CD4-positive, CD25-positive, alpha-beta regulatory T cell (primary cell): ENCODE measurements at regions not wholly inside any gene's neighbourhood (a gene's known extent, or its start where the extent isn't known, plus 50 kb on each side); places are given as distances from the start of the nearest gene placed in this dataset.

Experiments
- ATAC-seq, 2 donors: fragments of 150-1000 bp; cut with Tn5 transposase; one replicate each; pipeline ENCODE4 v1.10.0; 2021; ENCODE audit warnings: low read depth in 2 of 2, moderate number of reproducible peaks in 2 of 2, moderate library complexity in 1 of 2
- DNase-seq, 3 donors: peaks; one replicate each; pipeline versions ENCODE4 v3.0.0 to v3.0.0-alpha.2; 2012 to 2022; ENCODE audit warnings: mixed read lengths in 1 of 3
- H3K27ac ChIP-seq: one replicate; pipeline ENCODE4 v1.7.0; 2013; ENCODE audit warnings: mild to moderate bottlenecking, low read length; ENCODE audit not compliant: insufficient read depth, poor library complexity, severe bottlenecking
- H3K27me3 ChIP-seq: one replicate; pipeline ENCODE4 v1.7.0; 2013; ENCODE audit warnings: low read length; ENCODE audit not compliant: control insufficient read depth, insufficient read depth
- H3K36me3 ChIP-seq: one replicate; pipeline ENCODE4 v1.7.0; 2013; ENCODE audit warnings: mild to moderate bottlenecking, low read length, moderate library complexity; ENCODE audit not compliant: control insufficient read depth, insufficient read depth
- H3K4me1 ChIP-seq: 2 replicates; pipeline ENCODE4 v1.7.0; 2013; ENCODE audit warnings: mild to moderate bottlenecking, low read length; ENCODE audit not compliant: insufficient read depth, control insufficient read depth, poor library complexity, severe bottlenecking
- H3K4me3 ChIP-seq: one replicate; pipeline ENCODE4 v1.7.0; 2013; ENCODE audit warnings: low read depth, mild to moderate bottlenecking, low read length, moderate library complexity
- H3K9me3 ChIP-seq, 2 experiments: 1 replicate in 1 of 2; 2 replicates in 1 of 2; pipeline ENCODE4 v1.7.0; 2013; ENCODE audit warnings: low read length in 2 of 2, mild to moderate bottlenecking in 1 of 2, moderate library complexity in 1 of 2; ENCODE audit not compliant: control insufficient read depth in 2 of 2
- H3K27ac Mint-ChIP-seq, 3 donors: one replicate each; pipeline ENCODE4 v1.8.0; 2020 to 2022; ENCODE audit warnings: mild to moderate bottlenecking in 3 of 3, mixed read lengths in 3 of 3, moderate library complexity in 2 of 3
- H3K27me3 Mint-ChIP-seq: one replicate; pipeline ENCODE4 v1.8.0; 2022; ENCODE audit warnings: mild to moderate bottlenecking, mixed read lengths
- H3K36me3 Mint-ChIP-seq: one replicate; pipeline ENCODE4 v1.8.0; 2020; ENCODE audit warnings: mixed read lengths
- H3K4me1 Mint-ChIP-seq, 4 donors: one replicate each; pipeline ENCODE4 v1.8.0; 2020 to 2022; ENCODE audit warnings: mixed read lengths in 4 of 4, mild to moderate bottlenecking in 1 of 4
- H3K4me3 Mint-ChIP-seq, 4 donors: one replicate each; pipeline ENCODE4 v1.8.0; 2020 to 2022; ENCODE audit warnings: mild to moderate bottlenecking in 4 of 4, mixed read lengths in 4 of 4, moderate library complexity in 3 of 4
- H3K9me3 Mint-ChIP-seq, 7 donors: one replicate each; pipeline ENCODE4 v1.8.0; 2020 to 2022; ENCODE audit warnings: mixed read lengths in 7 of 7, mild to moderate bottlenecking in 3 of 7, moderate library complexity in 2 of 7

GRCh38 chr1:38126970-38127369 lies 80.4 kb upstream of the POU3F1 start:
- Mint-ChIP-seq H3K27ac (no peak overlapping the region), H3K9me3 (peaks cover 0 to 1% (median 0%) of the 10 kb centered on the region in 7 donors), H3K4me1 (no peaks in the 10 kb centered on the region), H3K4me3 (no peak overlapping the region), H3K27me3 (peaks cover 25% of the 10 kb centered on the region), H3K36me3 (no peaks in the 10 kb centered on the region)
- Histone ChIP-seq H3K36me3 (no peaks in the 10 kb centered on the region), H3K4me3 (no peak overlapping the region), H3K4me1 (no peaks in the 10 kb centered on the region), H3K27ac (no peak overlapping the region), H3K9me3 (no peaks in the 10 kb centered on the region), H3K27me3 (no peaks in the 10 kb centered on the region)
- no peak for DNase-seq
- no peak for ATAC-seq

- H3K9me3 ChIP-seq = no peaks in the 10 kb centered on the region
- no peak overlapping the region for H3K27ac ChIP-seq
- Mint-ChIP-seq H3K36me3 (no peaks in the 10 kb centered on the region), H3K9me3 (peaks cover 0 to 1% (median 0%) of the 10 kb centered on the region in 7 donors), H3K4me3 (no peak overlapping the region), H3K4me1 (no peaks in the 10 kb centered on the region), H3K27me3 (peaks cover 21% of the 10 kb centered on the region), H3K27ac (no peak overlapping the region)
- DNase-seq (no peak), ATAC-seq (no peak)
- H3K4me1 ChIP-seq = no peaks in the 10 kb centered on the region
- no peaks in the 10 kb centered on the region for H3K36me3 ChIP-seq
- no peak overlapping the region for H3K4me3 ChIP-seq
- H3K27me3 ChIP-seq = no peaks in the 10 kb centered on the region
These were observed 79.4 kb upstream of the POU3F1 start for GRCh38 chr1:38125837-38126520.

- no peaks in the 10 kb centered on the region for H3K27me3 ChIP-seq
- H3K9me3 ChIP-seq = no peaks in the 10 kb centered on the region
- DNase-seq (no peak), ATAC-seq (no peak)
- no peak overlapping the region for H3K27ac ChIP-seq
- H3K9me3 Mint-ChIP-seq = peaks cover 0 to 1% (median 0%) of the 10 kb centered on the region in 7 donors
- H3K4me1 ChIP-seq = no peaks in the 10 kb centered on the region
- no peaks in the 10 kb centered on the region for H3K4me1 Mint-ChIP-seq
- H3K4me3 Mint-ChIP-seq = no peak overlapping the region
- no peak overlapping the region for H3K27ac Mint-ChIP-seq
- no peaks in the 10 kb centered on the region for H3K36me3 ChIP-seq
- no peaks in the 10 kb centered on the region for H3K36me3 Mint-ChIP-seq
- peaks cover 19% of the 10 kb centered on the region for H3K27me3 Mint-ChIP-seq
- no peak overlapping the region for H3K4me3 ChIP-seq
These were observed 78.4 kb upstream of the POU3F1 start for GRCh38 chr1:38125016-38125415.

GRCh38 chr1:38123356-38124135 lies 77.0 kb upstream of the POU3F1 start:
- Histone ChIP-seq H3K27me3 (no peaks in the 10 kb centered on the region), H3K4me1 (no peaks in the 10 kb centered on the region), H3K36me3 (no peaks in the 10 kb centered on the region), H3K9me3 (no peaks in the 10 kb centered on the region), H3K4me3 (no peak overlapping the region), H3K27ac (no peak overlapping the region)
- no peak for DNase-seq
- Mint-ChIP-seq H3K27me3 (peaks cover 19% of the 10 kb centered on the region), H3K4me3 (no peak overlapping the region), H3K27ac (no peak overlapping the region), H3K9me3 (peaks cover 0 to 1% (median 0%) of the 10 kb centered on the region in 7 donors), H3K36me3 (no peaks in the 10 kb centered on the region), H3K4me1 (no peaks in the 10 kb centered on the region)
- no peak for ATAC-seq

GRCh38 chr1:38121231-38121680 lies 74.7 kb upstream of the POU3F1 start:
- no peak for ATAC-seq
- no peaks in the 10 kb centered on the region for H3K36me3 ChIP-seq

GRCh38 chr1:38120552-38121230 lies 74.1 kb upstream of the POU3F1 start:
- Histone ChIP-seq H3K27ac (no peak overlapping the region), H3K27me3 (no peaks in the 10 kb centered on the region), H3K4me1 (no peaks in the 10 kb centered on the region), H3K9me3 (no peaks in the 10 kb centered on the region), H3K4me3 (no peak overlapping the region), H3K36me3 (no peaks in the 10 kb centered on the region)
- no peaks in the 10 kb centered on the region for H3K36me3 Mint-ChIP-seq
- ATAC-seq (no peak), DNase-seq (no peak)
- H3K27me3 Mint-ChIP-seq = peaks cover 14% of the 10 kb centered on the region
- H3K9me3 Mint-ChIP-seq = no peaks in the 10 kb centered on the region
- peak overlapping the region in 1 of 3 donors; percentile 55 for H3K27ac Mint-ChIP-seq
- H3K4me3 Mint-ChIP-seq = no peak overlapping the region
- H3K4me1 Mint-ChIP-seq = no peaks in the 10 kb centered on the region

More at GRCh38 chr1:38121231-38121680, 74.7 kb upstream of the POU3F1 start:
- Mint-ChIP-seq H3K4me1 (no peaks in the 10 kb centered on the region), H3K9me3 (no peaks in the 10 kb centered on the region), H3K4me3 (no peak overlapping the region), H3K27me3 (peaks cover 14% of the 10 kb centered on the region), H3K36me3 (no peaks in the 10 kb centered on the region), H3K27ac (peak overlapping the region in 1 of 3 donors; percentile 55)
- no peak for DNase-seq
- Histone ChIP-seq H3K27me3 (no peaks in the 10 kb centered on the region), H3K27ac (no peak overlapping the region), H3K9me3 (no peaks in the 10 kb centered on the region), H3K4me3 (no peak overlapping the region), H3K4me1 (no peaks in the 10 kb centered on the region)

GRCh38 chr1:38118976-38119375 lies 72.4 kb upstream of the POU3F1 start:
- Mint-ChIP-seq H3K36me3 (no peaks in the 10 kb centered on the region), H3K9me3 (no peaks in the 10 kb centered on the region), H3K4me1 (no peaks in the 10 kb centered on the region), H3K4me3 (no peak overlapping the region), H3K27ac (no peak overlapping the region), H3K27me3 (peaks cover 5% of the 10 kb centered on the region)
- Histone ChIP-seq H3K9me3 (no peaks in the 10 kb centered on the region), H3K27ac (no peak overlapping the region), H3K36me3 (no peaks in the 10 kb centered on the region), H3K4me1 (no peaks in the 10 kb centered on the region), H3K4me3 (no peak overlapping the region), H3K27me3 (no peaks in the 10 kb centered on the region)
- ATAC-seq (no peak), DNase-seq (no peak)
